A549 (cell line): ENCODE measurements at regions not wholly inside any gene's neighbourhood (a gene's known extent, or its start where the extent isn't known, plus 50 kb on each side); places are given as distances from the start of the nearest gene placed in this dataset.

Source experiments
- BCL3 ChIP-seq: fragments of >200 bp; sonication (Bioruptor Twin); formaldehyde crosslinking; IDR thresholded peaks from 3 replicates; pipeline ENCODE4 v1.6.1; 2016
- CEBPB ChIP-seq, 2 experiments: fragments of >200 bp in 1 of 2; sonication (Bioruptor Twin) in 1 of 2; formaldehyde crosslinking in 1 of 2; IDR thresholded peaks; 2 replicates each; pipeline ENCODE4 v1.6.1; 2012 to 2016
- CTCF ChIP-seq: fragments of >200 bp; sonication (Bioruptor Twin); formaldehyde crosslinking; IDR thresholded peaks from 3 replicates; pipeline ENCODE4 v1.5.1; 2016
- JUNB ChIP-seq: fragments of >200 bp; sonication (Bioruptor Twin); formaldehyde crosslinking; IDR thresholded peaks from 2 replicates; pipeline ENCODE4 v1.6.1; 2016
- POLR2A ChIP-seq: IDR thresholded peaks from 2 replicates; pipeline ENCODE4 v1.6.1; 2012; ENCODE audit warnings: mild to moderate bottlenecking, low read length
- RCOR1 ChIP-seq: fragments of 150-350 bp; IDR thresholded peaks from 2 replicates; pipeline ENCODE4 v1.6.1; 2014; ENCODE audit warnings: antibody characterized with exemption, low read length, low read depth
- SMC3 ChIP-seq: fragments of >200 bp; sonication (Bioruptor Twin); formaldehyde crosslinking; IDR thresholded peaks from 3 replicates; pipeline ENCODE4 v1.6.1; 2018; ENCODE audit warnings: inconsistent platforms

- TF ChIP-seq POLR2A (no peak), RCOR1 (no peak), BCL3 (no peak), CEBPB (IDR thresholded peaks at IDR 0.05) (no peak), CTCF (no peak), SMC3 (no peak), JUNB (no peak)
Measured at GRCh38 chr13:84360822-84361221, 478.5 kb upstream of the SLITRK1 start.
